K562 (cell line): ENCODE measurements at regions not wholly inside any gene's neighbourhood (a gene's known extent, or its start where the extent isn't known, plus 50 kb on each side); places are given as distances from the start of the nearest gene placed in this dataset.

Experiments
- ADNP ChIP-seq: fragments of 200-800 bp; sonication (Bioruptor generic); IDR thresholded peaks from 2 replicates; pipeline ENCODE4 v1.6.1; 2016; ENCODE audit warnings: missing genetic modification characterization, missing compliant biosample characterization
- CTCFL ChIP-seq: IDR thresholded peaks from 2 replicates; pipeline ENCODE4 v1.6.1; 2011; ENCODE audit warnings: borderline replicate concordance, low read depth, mild to moderate bottlenecking, moderate library complexity, low read length; ENCODE audit not compliant: insufficient read depth, poor library complexity, severe bottlenecking
- E2F4 ChIP-seq: sonication (generic); formaldehyde crosslinking; IDR thresholded peaks from 2 replicates; pipeline ENCODE4 v1.8.0; 2022; ENCODE audit warnings: mild to moderate bottlenecking, low read depth, missing genetic modification reagents
- HBP1 ChIP-seq: fragments of 450-650 bp; formaldehyde crosslinking; IDR thresholded peaks from 2 replicates; pipeline ENCODE4 v1.4.0; 2022; ENCODE audit warnings: missing genetic modification characterization
- RAD21 ChIP-seq, 2 experiments: fragments of 250-450 bp in 1 of 2; fragments of 450-650 bp in 1 of 2; sonication (Bioruptor Pico) in 1 of 2; formaldehyde crosslinking in 1 of 2; IDR thresholded peaks in 1 of 2; conservative IDR thresholded peaks in 1 of 2; 2 replicates each; pipeline versions ENCODE4 v1.4.0 to v1.8.0; 2020 to 2022; ENCODE audit warnings: mild to moderate bottlenecking in 2 of 2, moderate library complexity in 1 of 2
- STAG1 ChIP-seq: sonication (generic); formaldehyde crosslinking; IDR thresholded peaks from 2 replicates; pipeline ENCODE4 v1.5.0; 2020; ENCODE audit warnings: missing genetic modification reagents, borderline replicate concordance
- ZNF407 ChIP-seq: fragments of 450-650 bp; IDR thresholded peaks from 2 replicates; pipeline ENCODE4 v1.6.1; 2016; ENCODE audit warnings: low read depth
- ZNF639 ChIP-seq, 2 experiments: fragments of 200-800 bp in 1 of 2; sonication (Bioruptor generic) in 1 of 2; sonication (generic) in 1 of 2; formaldehyde crosslinking in 1 of 2; IDR thresholded peaks in 1 of 2; conservative IDR thresholded peaks in 1 of 2; 2 replicates each; pipeline versions ENCODE4 v1.5.0 to v1.6.1; 2016 to 2020; ENCODE audit warnings: missing compliant biosample characterization in 1 of 2, missing genetic modification characterization in 1 of 2, missing genetic modification reagents in 1 of 2
- ZNF699 ChIP-seq: fragments of 250-450 bp; sonication (Bioruptor Pico); IDR thresholded peaks from 2 replicates; pipeline ENCODE4 v1.8.0; 2021; ENCODE audit warnings: mild to moderate bottlenecking, moderate library complexity; ENCODE audit not compliant: insufficient replicate concordance
- ZSCAN29 ChIP-seq: fragments of 450-650 bp; IDR thresholded peaks from 2 replicates; pipeline ENCODE4 v1.6.1; 2017

- TF ChIP-seq ZNF639 (CRISPR knock-in tag; conservative IDR thresholded peaks at IDR 0.05 in 1 of 2, IDR thresholded peaks at IDR 0.05 in 1 of 2) (peak in 1 of 2 experiments; percentile 38; a peak in 1 of 4 replicates), ZNF407 (no peak), STAG1 (CRISPR knock-in tag) (no peak), ZSCAN29 (no peak), RAD21 (CRISPR knock-in tag; conservative IDR thresholded peaks at IDR 0.05 in 1 of 2, IDR thresholded peaks at IDR 0.05 in 1 of 2) (peak in 1 of 2 experiments; percentile 19; a peak in 1 of 4 replicates), ZNF699 (no peak), ADNP (tag) (no peak), CTCFL (peak; percentile 23), HBP1 (CRISPR knock-in tag) (no peak), E2F4 (CRISPR knock-in tag) (no peak)
Measured at GRCh38 chr1:31507676-31508530, 68.4 kb upstream of the TINAGL1 start (continued).
